H9 (cell line): ENCODE measurements at regions not wholly inside any gene's neighbourhood (a gene's known extent, or its start where the extent isn't known, plus 50 kb on each side); places are given as distances from the start of the nearest gene placed in this dataset.
A peak's percentile ranks its signal among the peaks of the same experiment; 100 is the strongest.

Source experiments
- DNase-seq: peaks from one replicate; pipeline ENCODE4 v3.0.0-alpha.2; 2017
- H2AFZ ChIP-seq: one replicate; pipeline ENCODE4 v1.6.1; 2013; ENCODE audit warnings: mild to moderate bottlenecking, low read length, control low read depth, moderate library complexity
- H2AK5ac ChIP-seq: 2 replicates; pipeline ENCODE4 v1.6.1; 2013; ENCODE audit warnings: low read length, control low read depth, mixed read lengths; ENCODE audit not compliant: insufficient read length
- H2BK120ac ChIP-seq: one replicate; pipeline ENCODE4 v1.6.1; 2013; ENCODE audit warnings: low read depth, mild to moderate bottlenecking, low read length, control low read depth, inconsistent platforms; ENCODE audit not compliant: poor library complexity, severe bottlenecking
- H2BK12ac ChIP-seq: 2 replicates; pipeline ENCODE4 v1.6.1; 2013; ENCODE audit warnings: low read length, control low read depth, mixed read lengths, low read depth; ENCODE audit not compliant: insufficient read length
- H2BK15ac ChIP-seq: 2 replicates; pipeline ENCODE4 v1.6.1; 2013; ENCODE audit warnings: low read depth, low read length, control low read depth
- H2BK20ac ChIP-seq: one replicate; pipeline ENCODE4 v1.6.1; 2013; ENCODE audit warnings: low read depth, mild to moderate bottlenecking, low read length, control low read depth, inconsistent platforms; ENCODE audit not compliant: poor library complexity, severe bottlenecking
- H2BK5ac ChIP-seq: 2 replicates; pipeline ENCODE4 v1.6.1; 2013; ENCODE audit warnings: low read length, control low read depth, mixed read lengths; ENCODE audit not compliant: insufficient read length
- H3K14ac ChIP-seq: 2 replicates; pipeline ENCODE4 v1.6.1; 2013; ENCODE audit warnings: low read length, control low read depth; ENCODE audit not compliant: insufficient read depth
- H3K18ac ChIP-seq: 2 replicates; pipeline ENCODE4 v1.6.1; 2013; ENCODE audit warnings: low read depth, mild to moderate bottlenecking, mixed read lengths, low read length, control low read depth; ENCODE audit not compliant: insufficient read length
- H3K23ac ChIP-seq: 2 replicates; pipeline ENCODE4 v1.6.1; 2013; ENCODE audit warnings: low read length, control low read depth, mixed read lengths, low read depth; ENCODE audit not compliant: insufficient read length
- H3K23me2 ChIP-seq: 2 replicates; pipeline ENCODE4 v1.6.1; 2013; ENCODE audit warnings: low read depth, mild to moderate bottlenecking, mixed read lengths, low read length, control low read depth; ENCODE audit not compliant: insufficient read length, poor library complexity, severe bottlenecking
- H3K27ac ChIP-seq: 2 replicates; pipeline ENCODE4 v1.5.1; 2013; ENCODE audit warnings: low read length, control low read depth, mixed read lengths, low read depth; ENCODE audit not compliant: insufficient read length
- H3K27me3 ChIP-seq: 2 replicates; pipeline ENCODE4 v1.6.1; 2013; ENCODE audit warnings: low read length, control low read depth, inconsistent platforms; ENCODE audit not compliant: insufficient read depth
- H3K4ac ChIP-seq: 2 replicates; pipeline ENCODE4 v1.6.1; 2013; ENCODE audit warnings: low read depth, mild to moderate bottlenecking, control low read depth, inconsistent platforms, low read length, moderate library complexity
- H3K4me1 ChIP-seq: 2 replicates; pipeline ENCODE4 v1.6.1; 2013; ENCODE audit warnings: low read length, control low read depth, inconsistent platforms; ENCODE audit not compliant: insufficient read depth
- H3K4me2 ChIP-seq: 2 replicates; pipeline ENCODE4 v1.6.1; 2013; ENCODE audit warnings: low read length, control low read depth, mixed read lengths; ENCODE audit not compliant: insufficient read length, insufficient read depth
- H3K56ac ChIP-seq: 2 replicates; pipeline ENCODE4 v1.6.1; 2013; ENCODE audit warnings: low read depth, mild to moderate bottlenecking, mixed read lengths, low read length, control low read depth; ENCODE audit not compliant: insufficient read length
- H3K79me1 ChIP-seq: 2 replicates; pipeline ENCODE4 v1.6.1; 2013; ENCODE audit warnings: low read depth, mild to moderate bottlenecking, moderate library complexity, low read length, control low read depth, inconsistent platforms; ENCODE audit not compliant: insufficient read depth, poor library complexity, severe bottlenecking
- H3K79me2 ChIP-seq: 2 replicates; pipeline ENCODE4 v1.6.1; 2013; ENCODE audit warnings: low read length, control low read depth, inconsistent platforms; ENCODE audit not compliant: insufficient read depth
- H3K9ac ChIP-seq: 2 replicates; pipeline ENCODE4 v1.6.1; 2013; ENCODE audit warnings: low read length, control low read depth, mixed read lengths; ENCODE audit not compliant: insufficient read length; ENCODE audit errors: extremely low read depth
- H3K9me3 ChIP-seq: one replicate; pipeline ENCODE4 v1.6.1; 2013; ENCODE audit warnings: low read depth, low read length, inconsistent platforms; ENCODE audit not compliant: control insufficient read depth
- H3T11ph ChIP-seq: one replicate; pipeline ENCODE4 v1.6.1; 2013; ENCODE audit warnings: mild to moderate bottlenecking, low read length, control low read depth, inconsistent platforms
- H4K20me1 ChIP-seq: one replicate; pipeline ENCODE4 v1.6.1; 2013; ENCODE audit not compliant: control insufficient read depth, insufficient read length, insufficient read depth
- H4K5ac ChIP-seq: 2 replicates; pipeline ENCODE4 v1.6.1; 2013; ENCODE audit warnings: low read depth, mild to moderate bottlenecking, mixed read lengths, low read length, control low read depth; ENCODE audit not compliant: insufficient read length
- H4K8ac ChIP-seq: replicated peaks from 2 replicates; pipeline ENCODE4 v1.6.1; 2013; ENCODE audit warnings: low read length, control low read depth, mixed read lengths, low read depth; ENCODE audit not compliant: insufficient read length
- H4K91ac ChIP-seq: 2 replicates; pipeline ENCODE4 v1.6.1; 2013; ENCODE audit warnings: low read depth, mild to moderate bottlenecking, moderate library complexity, mixed read lengths, low read length, control low read depth; ENCODE audit not compliant: insufficient read length
- H3K27ac Mint-ChIP-seq, 3 experiments: 2 replicates in 2 of 3; 3 replicates in 1 of 3; pipeline ENCODE4 v1.8.0; 2020 to 2021; ENCODE audit warnings: mixed read lengths in 3 of 3, mild to moderate bottlenecking in 1 of 3, moderate library complexity in 1 of 3
- H3K27me3 Mint-ChIP-seq: 2 replicates; pipeline ENCODE4 v1.8.0; 2021; ENCODE audit warnings: low read depth, mild to moderate bottlenecking, moderate library complexity, mixed read lengths
- H3K36me3 Mint-ChIP-seq, 3 experiments: 2 replicates in 2 of 3; 3 replicates in 1 of 3; pipeline ENCODE4 v1.8.0; 2020 to 2021; ENCODE audit warnings: low read depth in 3 of 3, mixed read lengths in 3 of 3; ENCODE audit not compliant: insufficient read depth in 1 of 3
- H3K4me1 Mint-ChIP-seq, 2 experiments: 2 replicates each; pipeline ENCODE4 v1.8.0; 2020; ENCODE audit warnings: mixed read lengths in 2 of 2
- H3K4me3 Mint-ChIP-seq, 2 experiments: 2 replicates in 1 of 2; 3 replicates in 1 of 2; pipeline ENCODE4 v1.8.0; 2020 to 2021; ENCODE audit warnings: mild to moderate bottlenecking in 2 of 2, mixed read lengths in 2 of 2, moderate library complexity in 1 of 2
- H3K9me3 Mint-ChIP-seq, 2 experiments: 2 replicates in 1 of 2; 3 replicates in 1 of 2; pipeline ENCODE4 v1.8.0; 2020; ENCODE audit warnings: mild to moderate bottlenecking in 2 of 2, mixed read lengths in 2 of 2, moderate library complexity in 1 of 2
- CTCF ChIP-seq: fragments of 200-600 bp; sonication (generic); conservative IDR thresholded peaks from 3 replicates; pipeline ENCODE4 v1.8.0; 2021; ENCODE audit warnings: antibody characterized with exemption, mild to moderate bottlenecking
- WGBS: extraction: QIAGEN DNeasy Blood & Tissue Kit; methylation state at CpG from one replicate; pipeline ENCODE4 v1.1.7; 2013; ENCODE audit warnings: missing lambda C conversion rate, low lambda C conversion rate, mixed read lengths; ENCODE audit not compliant: insufficient read length; ENCODE audit errors: extremely low coverage; 5-methylcytosine and 5-hydroxymethylcytosine counted together

GRCh38 chr6:170076466-170077165, 214.3 kb downstream of the DLL1 start:
- Histone ChIP-seq H4K91ac (no peak overlapping the region), H3K23me2 (no peaks in the 10 kb centered on the region), H2BK12ac (no peak overlapping the region), H3K4me1 (no peaks in the 10 kb centered on the region), H3T11ph (no peak overlapping the region), H3K56ac (no peak overlapping the region), H4K5ac (no peak overlapping the region), H2BK15ac (no peak overlapping the region), H3K79me2 (no peaks in the 10 kb centered on the region), H3K14ac (no peak overlapping the region), H3K27me3 (no peaks in the 10 kb centered on the region), H3K4ac (no peak overlapping the region), H2AFZ (no peak overlapping the region), H4K20me1 (no peaks in the 10 kb centered on the region), H3K9me3 (peaks cover 7% of the 10 kb centered on the region), H2BK120ac (no peak overlapping the region), H3K23ac (no peak overlapping the region), H3K27ac (no peak overlapping the region), H2AK5ac (no peak overlapping the region), H2BK5ac (no peak overlapping the region), H3K18ac (no peak overlapping the region), H2BK20ac (no peak overlapping the region), H3K4me2 (no peak overlapping the region), H3K9ac (no peak overlapping the region), H4K8ac (no peak overlapping the region), H3K79me1 (no peaks in the 10 kb centered on the region)
- Mint-ChIP-seq H3K36me3 (peaks cover 3 to 6% (median 4%) of the 10 kb centered on the region in 3 experiments), H3K4me1 (peaks cover 0 to 13% of the 10 kb centered on the region in 2 experiments; a peak in 1 of 4 replicates), H3K27ac (no peak overlapping the region), H3K4me3 (no peak overlapping the region), H3K9me3 (peaks cover 12 to 19% of the 10 kb centered on the region in 2 experiments), H3K27me3 (peaks cover 7% of the 10 kb centered on the region)
- DNase-seq: peak; percentile 17
- no peak for TF ChIP-seq CTCF
- WGBS: no CpG with 5 or more reads among the region's 21 CpGs
